Posterior vena cava (tissue), 2 donors: ENCODE measurements at regions not wholly inside any gene's neighbourhood (a gene's known extent, or its start where the extent isn't known, plus 50 kb on each side); places are given as distances from the start of the nearest gene placed in this dataset.
"Not testable (repeated sequence)": the region's sequence is repeated elsewhere in the genome, so short reads cannot be mapped to it uniquely, and the experiment has no call there.

Experiments used
- DNase-seq: peaks from one replicate; pipeline ENCODE4 v3.0.0-alpha.2; 2020; ENCODE audit warnings: low spot score
- intact Hi-C, 2 donors: fragments of 100-400 bp; cut with DNase I; formaldehyde crosslinking; loops; one replicate each; pipeline versions ENCODE4 v1.14.1 to v1.14.2; 2022 to 2023
- donor health status: DM: yes; HTN: yes; CAD: no.
- donor health status: DM: yes; HTN: yes; CAD: no.

DNA sequence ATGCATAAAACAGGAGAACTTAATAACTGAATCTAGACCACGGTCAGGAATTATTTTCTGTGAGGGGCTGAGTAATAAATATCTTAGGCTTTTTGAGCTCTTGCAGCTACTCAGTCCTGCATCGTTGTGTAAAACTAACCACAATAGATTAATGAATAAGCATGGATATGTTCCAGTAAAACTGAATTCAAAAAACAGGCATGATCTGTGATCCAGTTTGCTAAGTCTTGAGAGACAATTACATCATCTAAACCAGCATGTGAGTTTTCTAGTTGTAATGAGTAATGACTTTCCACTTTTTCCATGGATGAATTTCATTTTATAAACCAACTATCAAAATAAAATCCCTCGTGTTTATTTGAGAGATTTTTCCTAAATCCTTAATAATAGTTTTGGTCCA lies 336.8 kb downstream of the RFPL4B start:
- intact Hi-C loops: no loop called here
- no peak for DNase-seq

DNA sequence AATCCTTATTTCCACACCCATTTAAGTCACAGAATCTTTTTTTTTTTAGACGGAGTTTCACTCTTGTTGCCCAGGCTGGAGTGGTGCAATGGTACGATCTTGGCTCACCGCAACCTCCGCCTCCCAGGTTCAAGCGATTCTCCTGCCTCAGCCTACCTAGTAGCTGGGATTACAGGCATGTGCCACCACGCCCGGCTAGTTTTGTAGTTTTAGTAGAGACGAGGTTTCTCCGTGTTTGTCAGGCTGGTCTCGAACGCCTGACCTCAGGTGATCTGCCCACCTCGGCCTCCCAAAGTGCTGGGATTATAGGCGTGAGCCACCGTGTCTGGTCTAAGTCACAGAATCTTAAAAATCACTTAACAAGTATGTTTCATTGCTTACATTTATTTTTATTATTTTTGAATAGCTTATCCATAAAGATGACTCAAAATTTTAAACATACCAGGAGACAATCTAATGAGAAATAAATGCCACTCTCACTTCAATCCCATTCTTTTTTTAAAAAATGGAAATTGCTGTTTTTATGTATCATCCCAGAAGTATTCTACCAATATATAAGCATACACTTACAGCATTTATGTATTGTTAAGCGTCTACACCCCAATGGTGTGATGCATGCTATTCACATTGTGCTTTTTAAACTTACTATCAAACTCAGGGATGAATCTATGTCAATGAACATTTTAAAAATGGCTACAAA lies 338.5 kb downstream of the RFPL4B start:
- DNase-seq, intact Hi-C loops: not testable (repeated sequence)

DNA sequence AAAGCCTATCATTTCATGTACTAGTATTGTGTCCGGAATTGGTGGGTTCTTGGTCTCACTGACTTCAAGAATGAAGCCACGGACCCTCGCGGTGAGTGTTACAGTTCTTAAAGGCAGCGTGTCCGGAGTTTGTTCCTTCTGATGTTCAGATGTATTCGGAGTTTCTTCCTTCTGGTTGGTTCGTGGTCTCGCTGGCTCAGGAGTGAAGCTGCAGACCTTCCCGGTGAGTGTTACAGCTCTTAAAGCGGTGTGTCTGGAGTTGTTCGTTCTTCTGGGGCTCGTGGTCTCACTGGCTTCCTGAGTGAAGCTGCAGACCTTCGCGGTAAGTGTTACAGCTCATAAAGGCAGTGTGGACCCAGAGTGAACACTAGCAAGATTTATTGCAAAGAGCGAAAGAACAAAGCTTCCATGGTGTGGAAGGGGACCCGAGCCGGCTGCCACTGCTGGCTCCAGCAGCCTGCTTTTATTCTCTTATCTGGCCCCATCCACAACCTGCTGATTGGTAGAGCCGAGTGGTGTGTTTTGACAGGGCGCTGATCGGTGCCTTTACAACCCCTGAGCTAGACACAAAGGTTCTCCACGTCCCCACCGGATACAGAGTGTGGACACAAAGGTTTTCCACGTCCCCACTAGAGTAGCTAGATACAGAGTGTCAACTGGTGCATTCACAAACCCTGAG lies 341.5 kb downstream of the RFPL4B start:
- DNase-seq, intact Hi-C loops: not testable (repeated sequence)

DNA sequence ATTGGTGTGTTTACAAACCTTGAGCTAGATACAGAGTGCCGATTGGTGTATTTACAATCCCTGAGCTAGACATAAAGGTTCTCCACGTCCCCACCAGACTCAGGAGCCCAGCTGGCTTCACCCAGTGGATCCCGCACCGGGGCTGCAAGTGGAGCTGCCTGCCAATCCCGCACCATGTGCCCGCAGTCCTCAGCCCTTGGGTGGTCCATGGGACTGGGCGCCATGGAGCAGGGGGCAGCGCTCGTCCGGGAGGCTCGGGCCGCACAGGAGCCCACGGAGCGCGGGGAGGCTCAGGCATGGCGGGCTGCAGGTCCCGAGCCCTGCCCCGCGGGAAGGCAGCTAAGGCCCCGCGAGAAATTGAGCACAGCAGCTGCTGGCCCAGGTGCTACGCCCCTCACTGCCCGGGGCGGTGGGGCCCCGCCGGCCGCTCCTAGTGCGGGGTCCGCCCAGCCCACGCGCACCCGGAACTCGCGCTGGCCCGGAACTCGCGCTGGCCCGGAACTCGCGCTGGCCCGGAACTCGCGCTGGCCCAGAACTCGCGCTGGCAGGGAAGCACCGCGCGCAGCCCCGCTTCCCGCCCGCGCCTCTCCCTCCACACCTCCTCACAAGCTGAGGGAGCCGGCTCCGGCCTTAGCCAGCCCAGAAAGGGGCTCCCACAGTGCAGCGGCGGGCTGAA lies 342.2 kb downstream of the RFPL4B start:
- intact Hi-C loops, DNase-seq: not testable (repeated sequence)

DNA sequence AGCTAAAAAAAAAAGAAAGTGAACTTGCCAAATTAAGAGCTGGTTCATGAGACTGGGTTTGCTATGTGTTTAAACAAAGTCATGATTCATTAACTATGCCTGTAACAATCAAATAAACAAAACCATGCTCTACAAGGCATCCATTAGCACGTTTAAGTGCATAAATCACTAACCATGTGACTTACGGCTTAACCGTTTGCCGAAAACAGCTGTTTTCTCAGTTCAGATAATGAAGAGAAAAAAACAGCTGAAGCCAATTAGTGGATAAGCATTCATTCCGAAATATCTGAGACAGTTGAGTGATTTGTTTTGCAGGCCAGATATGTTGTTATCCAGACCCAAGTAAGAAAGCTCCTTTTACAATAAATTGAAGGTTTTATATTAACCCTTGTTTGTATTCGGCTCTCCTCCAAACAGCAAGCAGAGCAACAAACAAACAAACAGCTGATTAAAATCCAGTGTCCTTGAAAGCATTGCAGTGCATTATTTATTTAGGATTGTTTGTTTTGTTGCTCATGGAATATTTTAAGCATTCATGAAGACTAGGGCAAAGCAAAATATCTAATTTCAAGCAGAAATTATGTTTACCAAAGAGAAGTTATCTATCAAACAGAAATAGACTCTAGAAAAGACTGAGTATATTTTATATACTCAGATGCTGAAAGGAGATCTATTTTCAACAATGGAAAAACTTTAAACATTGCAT lies 343.5 kb downstream of the RFPL4B start:
- intact Hi-C loops: no loop called here
- DNase-seq: no peak

DNA sequence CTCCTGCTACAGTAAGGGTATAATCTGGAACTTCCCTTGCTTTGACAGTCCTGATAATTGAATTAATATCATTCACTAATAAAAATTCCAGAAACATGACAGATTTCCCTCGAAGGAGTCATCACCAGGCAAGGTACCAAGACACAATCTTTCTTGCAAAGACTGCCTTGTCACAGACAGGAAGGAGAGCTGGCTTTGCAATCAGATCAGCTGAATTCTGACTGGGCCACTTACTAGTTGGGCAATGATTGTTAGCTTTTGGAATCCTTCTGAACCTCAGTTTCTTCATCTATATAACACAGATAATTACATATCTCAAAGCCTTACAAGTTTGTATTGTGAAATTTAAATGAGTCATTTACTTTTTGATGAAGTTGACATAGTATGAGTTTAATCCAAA lies 344.2 kb downstream of the RFPL4B start:
- no peak for DNase-seq
- intact Hi-C loops: no loop called here

DNA sequence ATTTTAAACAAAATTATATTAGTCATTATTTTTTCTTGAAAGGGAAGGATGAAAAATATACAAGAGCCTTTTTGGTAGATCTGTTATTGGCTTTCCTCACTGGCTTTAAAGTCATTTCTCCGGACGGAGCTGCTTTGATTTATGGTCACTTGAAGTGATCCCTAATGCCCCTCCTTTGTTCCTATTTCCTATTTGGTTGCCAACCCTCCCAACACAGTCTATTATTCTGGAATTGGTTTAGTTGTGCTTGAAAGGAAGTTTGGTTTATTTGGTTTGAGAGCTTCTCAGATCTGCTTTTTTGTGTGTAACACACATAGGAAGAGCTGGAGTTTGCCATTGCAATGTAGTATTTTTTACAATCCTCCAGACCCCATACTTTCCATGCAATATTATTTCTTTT lies 347.9 kb downstream of the RFPL4B start:
- no peak for DNase-seq
- intact Hi-C loops: no loop called here

DNA sequence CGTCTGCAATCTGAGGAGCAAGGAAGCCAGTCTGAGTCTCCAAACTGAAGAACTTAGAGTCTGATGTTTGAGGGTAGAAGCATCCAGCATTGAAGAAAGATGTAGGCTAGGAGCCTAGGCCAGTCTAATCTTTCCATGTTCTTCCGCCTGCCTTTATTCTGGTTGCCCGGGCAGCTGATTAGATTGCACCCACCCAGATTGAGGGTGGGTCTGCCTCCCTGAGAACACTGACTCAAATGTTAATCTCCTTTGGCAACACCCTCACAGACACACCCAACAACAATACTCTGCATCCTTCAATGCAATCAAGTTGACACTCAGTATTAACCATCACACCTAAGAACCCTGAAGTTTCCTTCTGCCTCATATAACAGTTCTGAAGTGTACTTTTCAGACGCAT lies 350.1 kb downstream of the RFPL4B start:
- intact Hi-C loops: no loop called here
- no peak for DNase-seq

DNA sequence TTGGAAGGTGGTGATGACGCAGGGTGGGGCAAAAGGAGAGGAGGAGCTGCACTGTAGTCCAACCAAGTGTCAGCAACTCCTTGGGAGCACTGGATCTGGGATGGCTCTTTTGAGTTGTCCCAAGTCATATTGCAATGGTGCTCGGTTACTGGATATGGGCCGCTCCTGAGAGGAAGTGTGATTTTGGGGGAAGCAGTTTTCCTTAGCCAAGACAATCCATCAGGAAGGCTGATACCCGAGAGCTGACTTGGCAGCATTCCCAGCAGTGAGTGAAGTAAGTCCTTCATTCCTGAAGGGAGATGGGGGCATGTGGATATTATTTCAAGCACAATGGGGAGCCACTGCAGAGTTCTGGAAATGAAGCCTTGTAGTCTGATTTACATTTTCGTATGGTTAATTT lies 354.1 kb downstream of the RFPL4B start:
- DNase-seq: no peak
- intact Hi-C loops: no loop called here

DNA sequence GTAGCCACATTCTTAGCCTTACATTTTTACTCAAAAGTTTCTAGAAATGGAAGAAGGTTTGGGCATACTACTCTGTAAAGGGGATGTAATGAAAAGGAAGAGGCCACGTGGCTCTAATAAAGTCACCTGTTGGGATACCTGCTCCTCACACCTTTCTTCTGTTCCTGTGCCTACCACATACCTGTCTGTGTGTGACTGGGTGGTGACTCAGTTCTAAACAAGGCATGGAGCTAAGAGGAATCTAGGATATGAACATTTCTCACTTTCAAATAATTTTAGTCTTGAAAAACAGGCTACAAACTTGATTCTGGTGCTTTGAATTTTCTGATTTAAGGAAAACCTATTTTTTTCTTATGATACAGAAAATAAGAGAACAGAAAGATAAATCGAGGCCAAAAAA lies 363.6 kb downstream of the RFPL4B start:
- DNase-seq: no peak
- intact Hi-C loops: no loop called here

DNA sequence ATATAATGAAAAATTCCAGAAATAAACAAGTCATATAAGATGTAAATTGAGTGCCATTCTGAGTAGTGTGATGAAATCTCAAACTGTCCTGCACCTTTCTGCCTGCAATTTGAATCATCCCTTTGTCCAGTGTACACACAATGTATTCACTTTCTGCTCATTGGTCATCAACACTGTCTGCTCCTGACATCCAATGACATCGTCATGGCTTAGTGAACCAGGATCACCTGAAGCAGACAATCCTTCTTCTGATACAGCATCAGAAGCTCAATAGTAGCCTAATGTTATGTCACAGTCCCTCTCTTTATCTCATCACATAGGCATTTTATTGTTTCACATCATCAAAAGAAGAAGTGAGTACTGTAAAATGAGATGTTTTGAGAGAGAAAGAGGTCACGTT lies 366.3 kb downstream of the RFPL4B start:
- DNase-seq: no peak
- intact Hi-C loops: no loop called here

DNA sequence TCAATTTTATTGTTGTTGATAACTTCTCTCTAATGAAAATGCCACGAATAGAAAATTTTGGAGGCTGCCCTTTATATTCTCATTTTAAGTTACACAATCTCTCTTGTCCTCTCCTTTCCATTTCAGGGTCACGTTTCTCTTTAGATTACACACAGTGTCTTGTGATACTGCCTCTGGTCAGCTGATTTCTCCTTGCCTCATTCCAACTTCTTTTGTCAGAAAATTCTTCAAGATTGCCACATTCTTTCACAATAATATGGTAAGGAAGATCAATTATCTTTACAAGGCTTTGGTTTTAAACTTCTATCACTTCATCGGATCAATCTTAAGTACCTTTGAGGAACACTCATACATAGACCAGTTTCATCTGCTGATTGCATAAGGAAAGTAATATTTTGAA lies 370.3 kb downstream of the RFPL4B start:
- DNase-seq: no peak
- intact Hi-C loops: no loop called here

DNA sequence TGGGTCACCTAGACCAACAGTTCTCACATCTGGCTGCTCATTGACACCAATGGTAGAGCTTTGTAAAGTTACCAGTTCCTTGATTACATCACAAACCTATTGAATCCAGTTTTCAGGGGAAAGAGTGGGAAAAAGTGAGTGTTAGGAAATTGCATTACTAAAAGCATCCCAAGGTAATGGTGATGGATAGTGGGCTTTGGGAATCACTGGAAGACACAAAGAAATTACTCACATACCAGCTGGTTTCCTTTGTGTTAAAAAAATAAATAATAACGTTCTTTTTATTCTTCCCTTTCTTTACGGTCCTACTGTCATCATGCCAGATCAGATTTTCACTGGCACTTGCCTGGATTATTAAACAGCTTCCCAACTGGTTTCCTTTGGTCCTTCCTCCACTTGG lies 370.7 kb downstream of the RFPL4B start:
- intact Hi-C loops: no loop called here
- no peak for DNase-seq

DNA sequence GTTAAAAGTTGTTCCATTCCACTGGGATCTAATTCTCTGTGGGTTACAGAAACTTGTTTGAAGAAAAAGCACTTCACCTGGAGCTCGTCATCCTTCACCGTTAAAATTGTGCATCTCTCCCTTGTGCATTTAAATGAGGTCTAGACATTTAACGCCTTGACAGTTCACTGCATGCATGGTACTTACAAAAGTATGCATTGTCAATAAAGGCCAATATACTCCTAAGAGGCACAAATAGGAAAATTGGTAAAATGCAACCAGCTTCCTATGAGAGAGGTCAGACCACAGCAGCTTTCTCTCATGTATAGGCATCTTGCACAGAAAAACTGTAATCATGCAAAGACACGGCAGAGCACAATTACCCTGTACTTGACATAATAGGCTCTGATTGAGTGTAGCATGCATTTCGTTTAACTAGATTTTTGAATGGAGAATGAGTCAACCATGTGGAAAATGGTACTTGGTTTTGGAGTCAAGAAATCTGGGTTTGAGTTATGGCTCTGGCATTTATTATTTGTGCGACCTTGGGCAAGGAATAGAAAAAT lies 378.5 kb downstream of the RFPL4B start:
- DNase-seq: no peak
- intact Hi-C loops: no loop called here

DNA sequence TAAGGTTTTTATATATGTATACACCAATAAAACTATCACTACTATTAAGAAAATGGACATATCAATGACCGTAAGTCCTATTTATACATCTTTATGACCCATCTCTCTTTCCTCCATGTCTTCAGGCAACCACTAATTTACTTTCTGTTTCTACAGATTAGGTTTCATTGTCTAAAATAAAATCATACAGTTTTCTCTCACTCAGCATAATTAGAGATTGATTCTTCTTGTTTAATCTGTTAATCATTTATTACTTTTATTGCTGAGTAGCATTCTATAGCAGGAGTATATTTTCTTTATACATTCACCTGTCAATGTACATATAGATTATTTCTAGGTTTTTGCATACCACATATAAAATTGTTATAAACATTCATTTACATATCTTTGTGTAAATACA lies 388.0 kb downstream of the RFPL4B start:
- intact Hi-C loops: no loop called here
- no peak for DNase-seq

DNA sequence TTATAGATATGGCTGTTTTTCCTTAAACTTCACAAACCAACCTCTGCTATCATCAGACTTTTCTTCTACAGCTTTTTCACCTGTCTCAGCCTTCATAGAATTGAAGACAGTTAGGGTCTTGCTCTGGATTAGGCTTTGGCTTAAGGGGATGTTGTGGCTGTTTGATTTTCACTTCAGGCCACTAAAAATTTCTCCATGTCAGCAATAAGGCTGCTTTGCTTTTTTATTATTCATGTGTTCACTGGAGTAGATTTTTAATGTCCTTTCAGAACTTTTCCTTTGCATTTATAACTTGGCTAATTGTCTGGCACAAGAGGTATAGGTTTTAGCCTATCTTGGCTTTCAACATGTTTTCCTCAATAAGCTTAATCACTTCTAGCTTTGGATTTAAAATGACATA lies 392.6 kb downstream of the RFPL4B start:
- intact Hi-C loops: no loop called here

DNA sequence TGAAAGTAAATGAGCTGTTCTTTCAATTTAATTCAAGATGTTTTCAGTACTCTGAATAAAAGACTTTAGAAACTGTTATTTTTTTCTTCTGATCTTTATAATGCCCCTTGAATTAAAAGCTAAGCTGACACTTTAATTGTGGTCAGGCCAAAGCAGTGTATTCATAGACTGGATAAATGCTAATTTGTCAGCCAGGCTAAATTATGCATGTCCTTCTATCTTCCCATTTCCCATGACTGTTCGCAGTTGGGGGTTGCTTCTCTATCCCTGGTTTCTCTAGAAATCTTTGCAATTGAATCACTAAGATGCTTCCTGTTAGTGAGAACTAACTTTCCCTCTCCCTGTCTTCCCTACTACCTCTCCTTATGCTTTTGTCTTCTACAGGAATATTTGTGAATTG lies 396.2 kb downstream of the RFPL4B start:
- DNase-seq: no peak
- intact Hi-C loops: no loop called here

More for the DNA sequence above, 392.6 kb downstream of the RFPL4B start:
- no peak for DNase-seq

DNA sequence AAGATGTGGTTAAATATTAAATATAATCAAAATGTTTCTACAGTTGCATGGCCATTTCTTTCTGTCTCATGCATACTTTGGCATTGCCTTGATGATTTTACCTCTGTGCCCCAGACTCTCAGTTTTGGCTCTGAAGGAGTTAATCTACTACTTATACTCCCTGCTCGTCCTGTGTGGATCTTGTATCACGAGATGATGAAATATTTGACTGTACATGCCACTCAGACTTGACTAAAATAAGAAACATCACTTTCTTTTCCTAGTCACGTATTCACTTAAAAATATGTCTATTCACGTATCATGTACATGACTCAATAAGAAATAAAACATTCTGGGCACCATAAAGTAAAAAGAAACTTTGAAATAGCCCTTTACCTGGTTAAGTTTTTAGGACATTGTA lies 397.7 kb downstream of the RFPL4B start:
- intact Hi-C loops: no loop called here
- no peak for DNase-seq

DNA sequence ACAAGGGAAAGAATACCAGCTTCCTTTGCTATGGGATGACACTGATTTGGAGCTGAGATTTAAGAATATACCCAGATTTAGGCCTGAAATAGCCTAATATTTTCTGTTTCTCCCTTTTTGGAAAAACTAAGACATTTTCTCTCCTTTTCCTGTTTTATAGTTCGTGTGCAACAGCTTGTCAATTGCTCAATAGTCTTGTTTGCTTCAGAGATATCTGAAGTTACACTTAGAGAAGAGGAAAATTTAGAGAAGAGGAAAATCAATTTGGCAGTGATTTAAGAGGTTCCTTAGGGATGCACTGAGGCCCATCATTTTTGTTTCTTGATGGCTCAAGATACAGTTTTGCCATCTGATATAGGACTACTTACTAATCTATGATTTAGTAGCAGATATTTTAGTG lies 398.6 kb downstream of the RFPL4B start:
- intact Hi-C loops: no loop called here
- DNase-seq: no peak

DNA sequence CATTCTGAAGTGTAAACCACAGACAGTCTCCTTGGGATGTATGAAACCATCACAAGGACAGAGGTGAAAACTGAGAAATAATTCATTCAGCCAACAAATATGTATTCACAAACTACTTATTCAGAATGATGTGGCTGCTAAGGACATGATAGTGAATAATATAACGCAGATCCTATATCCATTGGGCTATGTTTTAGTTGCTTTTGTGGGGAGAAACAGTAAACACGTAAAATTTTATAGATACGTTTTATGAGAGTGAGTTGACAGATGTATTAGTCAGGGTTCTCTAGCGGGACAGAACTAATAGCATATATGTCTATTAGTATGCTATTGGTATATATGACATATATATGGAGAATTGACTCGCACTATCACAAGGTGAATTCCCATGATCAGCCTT lies 402.5 kb downstream of the RFPL4B start:
- intact Hi-C loops: no loop called here
- no peak for DNase-seq
